Activated naive CD8-positive, alpha-beta T cell treated with anti-CD3 and anti-CD28 coated beads, Interleukin-2, amount 50 U/mL, for 24 hours (primary cell): ENCODE measurements at regions not wholly inside any gene's neighbourhood (a gene's known extent, or its start where the extent isn't known, plus 50 kb on each side); places are given as distances from the start of the nearest gene placed in this dataset.

ENCODE experiments used
- ATAC-seq: fragments of 150-1000 bp; cut with Tn5 transposase; one replicate; pipeline ENCODE4 v1.10.0; 2021
- DNase-seq: peaks from one replicate; pipeline ENCODE4 v3.0.0; 2021
- H3K27ac Mint-ChIP-seq: one replicate; pipeline ENCODE4 v1.8.0; 2021; ENCODE audit warnings: mild to moderate bottlenecking, mixed read lengths
- H3K27me3 Mint-ChIP-seq: one replicate; pipeline ENCODE4 v1.8.0; 2021; ENCODE audit warnings: mixed read lengths
- H3K36me3 Mint-ChIP-seq: one replicate; pipeline ENCODE4 v1.8.0; 2021; ENCODE audit warnings: low read depth, mixed read lengths
- H3K4me1 Mint-ChIP-seq: one replicate; pipeline ENCODE4 v1.8.0; 2021; ENCODE audit warnings: mixed read lengths
- H3K4me3 Mint-ChIP-seq: one replicate; pipeline ENCODE4 v1.8.0; 2021; ENCODE audit warnings: mild to moderate bottlenecking, moderate library complexity, mixed read lengths
- H3K9me3 Mint-ChIP-seq: one replicate; pipeline ENCODE4 v1.8.0; 2021; ENCODE audit warnings: mixed read lengths

GRCh38 chr2:13158466-13158865 is 441.7 kb downstream of the TRIB2 start:
- ATAC-seq (no peak), DNase-seq (no peak)
- no peak overlapping the region for H3K4me3 Mint-ChIP-seq
- no peaks in the 10 kb centered on the region for H3K4me1 Mint-ChIP-seq
- peaks cover 9% of the 10 kb centered on the region for H3K27me3 Mint-ChIP-seq
- no peak overlapping the region for H3K27ac Mint-ChIP-seq
- no peaks in the 10 kb centered on the region for H3K9me3 Mint-ChIP-seq
- no peaks in the 10 kb centered on the region for H3K36me3 Mint-ChIP-seq

- Mint-ChIP-seq H3K9me3 (peaks cover 7% of the 10 kb centered on the region), H3K27me3 (no peaks in the 10 kb centered on the region), H3K36me3 (no peaks in the 10 kb centered on the region), H3K4me1 (no peaks in the 10 kb centered on the region), H3K27ac (no peak overlapping the region), H3K4me3 (no peak overlapping the region)
- DNase-seq (no peak), ATAC-seq (no peak)
Measured at GRCh38 chr2:13180729-13181128, 464.0 kb downstream of the TRIB2 start.

- Mint-ChIP-seq H3K36me3 (no peaks in the 10 kb centered on the region), H3K27me3 (peaks cover 5% of the 10 kb centered on the region), H3K4me1 (no peaks in the 10 kb centered on the region), H3K4me3 (no peak overlapping the region), H3K9me3 (no peaks in the 10 kb centered on the region), H3K27ac (no peak overlapping the region)
- DNase-seq: no peak
- ATAC-seq: no peak
Measured at GRCh38 chr2:13193075-13193474, 476.3 kb downstream of the TRIB2 start.

- H3K27ac Mint-ChIP-seq: no peak overlapping the region
- peaks cover 5% of the 10 kb centered on the region for H3K27me3 Mint-ChIP-seq
- DNase-seq (no peak), ATAC-seq (no peak)
- no peaks in the 10 kb centered on the region for H3K4me1 Mint-ChIP-seq
- H3K9me3 Mint-ChIP-seq: no peaks in the 10 kb centered on the region
- H3K4me3 Mint-ChIP-seq: no peak overlapping the region
- no peaks in the 10 kb centered on the region for H3K36me3 Mint-ChIP-seq
Measured at GRCh38 chr2:13193900-13194299, 477.2 kb downstream of the TRIB2 start.

- peaks cover 5% of the 10 kb centered on the region for H3K27me3 Mint-ChIP-seq
- ATAC-seq: no peak
Measured at GRCh38 chr2:13195270-13195669, 478.5 kb downstream of the TRIB2 start.

GRCh38 chr2:13197248-13197647 is 480.5 kb downstream of the TRIB2 start:
- Mint-ChIP-seq H3K36me3 (no peaks in the 10 kb centered on the region), H3K4me3 (no peak overlapping the region), H3K9me3 (no peaks in the 10 kb centered on the region), H3K4me1 (no peaks in the 10 kb centered on the region), H3K27ac (no peak overlapping the region), H3K27me3 (peaks cover 4% of the 10 kb centered on the region)
- no peak for DNase-seq
- ATAC-seq: no peak

More at GRCh38 chr2:13195270-13195669, 478.5 kb downstream of the TRIB2 start:
- no peaks in the 10 kb centered on the region for H3K4me1 Mint-ChIP-seq
- no peak overlapping the region for H3K4me3 Mint-ChIP-seq
- H3K36me3 Mint-ChIP-seq: no peaks in the 10 kb centered on the region
- DNase-seq: no peak
- H3K9me3 Mint-ChIP-seq: no peaks in the 10 kb centered on the region
- H3K27ac Mint-ChIP-seq: no peak overlapping the region

GRCh38 chr2:13201924-13202323 is 485.2 kb downstream of the TRIB2 start:
- Mint-ChIP-seq H3K27me3 (peaks cover under 1% of the 10 kb centered on the region), H3K27ac (no peak overlapping the region), H3K9me3 (no peaks in the 10 kb centered on the region), H3K4me3 (no peak overlapping the region), H3K36me3 (no peaks in the 10 kb centered on the region), H3K4me1 (no peaks in the 10 kb centered on the region)
- ATAC-seq: no peak
- DNase-seq: no peak

GRCh38 chr2:13212115-13212514 is 495.4 kb downstream of the TRIB2 start:
- H3K9me3 Mint-ChIP-seq: peaks cover 30% of the 10 kb centered on the region
- ATAC-seq (no peak), DNase-seq (no peak)
- H3K27ac Mint-ChIP-seq: no peak overlapping the region
- H3K4me1 Mint-ChIP-seq: no peaks in the 10 kb centered on the region
- no peaks in the 10 kb centered on the region for H3K36me3 Mint-ChIP-seq
- no peaks in the 10 kb centered on the region for H3K27me3 Mint-ChIP-seq
- H3K4me3 Mint-ChIP-seq: no peak overlapping the region

- DNase-seq (no peak), ATAC-seq (no peak)
- Mint-ChIP-seq H3K4me1 (no peaks in the 10 kb centered on the region), H3K9me3 (peaks cover 19% of the 10 kb centered on the region), H3K27me3 (no peaks in the 10 kb centered on the region), H3K4me3 (no peak overlapping the region), H3K27ac (no peak overlapping the region), H3K36me3 (no peaks in the 10 kb centered on the region)
Measured at GRCh38 chr2:13218205-13218604, 501.5 kb downstream of the TRIB2 start.

GRCh38 chr2:13227578-13227977 is 510.8 kb downstream of the TRIB2 start:
- H3K27ac Mint-ChIP-seq: no peak overlapping the region
- H3K4me3 Mint-ChIP-seq: no peak overlapping the region
- H3K4me1 Mint-ChIP-seq: no peaks in the 10 kb centered on the region
- no peaks in the 10 kb centered on the region for H3K36me3 Mint-ChIP-seq
- DNase-seq: no peak
- no peak for ATAC-seq
- peaks cover 3% of the 10 kb centered on the region for H3K27me3 Mint-ChIP-seq
- H3K9me3 Mint-ChIP-seq: no peaks in the 10 kb centered on the region

- no peaks in the 10 kb centered on the region for H3K36me3 Mint-ChIP-seq
- H3K27ac Mint-ChIP-seq: no peak overlapping the region
- no peak overlapping the region for H3K4me3 Mint-ChIP-seq
- H3K9me3 Mint-ChIP-seq: no peaks in the 10 kb centered on the region
- no peaks in the 10 kb centered on the region for H3K4me1 Mint-ChIP-seq
- ATAC-seq (no peak), DNase-seq (no peak)
- H3K27me3 Mint-ChIP-seq: peaks cover 3% of the 10 kb centered on the region
Measured at GRCh38 chr2:13230221-13230620, 513.5 kb downstream of the TRIB2 start.

GRCh38 chr2:13240061-13240460 is 523.3 kb downstream of the TRIB2 start:
- no peak overlapping the region for H3K27ac Mint-ChIP-seq
- H3K27me3 Mint-ChIP-seq: peaks cover 2% of the 10 kb centered on the region
- H3K36me3 Mint-ChIP-seq: no peaks in the 10 kb centered on the region
- H3K4me3 Mint-ChIP-seq: no peak overlapping the region
- no peaks in the 10 kb centered on the region for H3K4me1 Mint-ChIP-seq
- H3K9me3 Mint-ChIP-seq: no peaks in the 10 kb centered on the region
- no peak for ATAC-seq
- no peak for DNase-seq

- Mint-ChIP-seq H3K27ac (no peak overlapping the region), H3K4me3 (no peak overlapping the region), H3K36me3 (no peaks in the 10 kb centered on the region), H3K27me3 (peaks cover 2% of the 10 kb centered on the region), H3K4me1 (no peaks in the 10 kb centered on the region), H3K9me3 (no peaks in the 10 kb centered on the region)
- ATAC-seq (no peak), DNase-seq (no peak)
Measured at GRCh38 chr2:13240789-13241487, 524.2 kb downstream of the TRIB2 start.

- Mint-ChIP-seq H3K9me3 (no peaks in the 10 kb centered on the region), H3K27me3 (no peaks in the 10 kb centered on the region), H3K4me1 (no peaks in the 10 kb centered on the region), H3K36me3 (no peaks in the 10 kb centered on the region), H3K4me3 (no peak overlapping the region), H3K27ac (no peak overlapping the region)
- DNase-seq (no peak), ATAC-seq (no peak)
Measured at GRCh38 chr2:13252615-13253014, 535.9 kb downstream of the TRIB2 start.

- H3K27me3 Mint-ChIP-seq: no peaks in the 10 kb centered on the region
- H3K9me3 Mint-ChIP-seq: peaks cover 5% of the 10 kb centered on the region
- no peak overlapping the region for H3K4me3 Mint-ChIP-seq
- no peaks in the 10 kb centered on the region for H3K36me3 Mint-ChIP-seq
- no peak overlapping the region for H3K27ac Mint-ChIP-seq
- no peak for ATAC-seq
- no peak for DNase-seq
- no peaks in the 10 kb centered on the region for H3K4me1 Mint-ChIP-seq
Measured at GRCh38 chr2:13255485-13255884, 538.7 kb downstream of the TRIB2 start.

GRCh38 chr2:13260402-13260801 is 543.7 kb downstream of the TRIB2 start:
- no peak overlapping the region for H3K27ac Mint-ChIP-seq
- DNase-seq (no peak), ATAC-seq (no peak)
- H3K4me3 Mint-ChIP-seq: no peak overlapping the region
- no peaks in the 10 kb centered on the region for H3K4me1 Mint-ChIP-seq
- H3K9me3 Mint-ChIP-seq: peaks cover 5% of the 10 kb centered on the region
- H3K27me3 Mint-ChIP-seq: no peaks in the 10 kb centered on the region
- H3K36me3 Mint-ChIP-seq: no peaks in the 10 kb centered on the region
